ENCODE measurements at regions not wholly inside any gene's neighbourhood (a gene's known extent, or its start where the extent isn't known, plus 50 kb on each side); places are given as distances from the start of the nearest gene placed in this dataset.

GRCh38 chr1:244918421-244919319, 54.3 kb upstream of the HNRNPU start:
- peak overlapping the region; percentile 84 for H3K4me3 Mint-ChIP-seq (ENCODE audit: unreplicated experiment)
- no peak overlapping the region for H3K27ac Mint-ChIP-seq (ENCODE audit: unreplicated experiment)
- no peak for DNase-seq (ENCODE audit: low spot score)
- H3K9me3 Mint-ChIP-seq (ENCODE audit: low read depth), result no peaks in the 10 kb centered on the region
- peaks cover 14% of the 10 kb centered on the region for H3K4me1 Mint-ChIP-seq (ENCODE audit: low read depth)
- no peaks in the 10 kb centered on the region for H3K36me3 Mint-ChIP-seq (ENCODE audit: low read depth)
- no peaks in the 10 kb centered on the region for H3K27me3 Mint-ChIP-seq (ENCODE audit: low read depth)
- TF ChIP-seq CTCF (IDR thresholded peaks at IDR 0.05), result peak; percentile 37

- H3K27ac Mint-ChIP-seq (ENCODE audit: unreplicated experiment), result no peak overlapping the region
- H3K36me3 Mint-ChIP-seq (ENCODE audit: low read depth), result no peaks in the 10 kb centered on the region
- no peak overlapping the region for H3K4me3 Mint-ChIP-seq (ENCODE audit: unreplicated experiment)
- no peak for DNase-seq (ENCODE audit: low spot score)
- H3K4me1 Mint-ChIP-seq (ENCODE audit: low read depth), result peaks cover 14% of the 10 kb centered on the region
- no peaks in the 10 kb centered on the region for H3K27me3 Mint-ChIP-seq (ENCODE audit: low read depth)
- no peaks in the 10 kb centered on the region for H3K9me3 Mint-ChIP-seq (ENCODE audit: low read depth)
- no peak for TF ChIP-seq CTCF (IDR thresholded peaks at IDR 0.05)
Measured at GRCh38 chr1:244917073-244917670, 52.8 kb upstream of the HNRNPU start.

- no peak for DNase-seq (ENCODE audit: low spot score)
- no peak for TF ChIP-seq CTCF (IDR thresholded peaks at IDR 0.05)
- Mint-ChIP-seq H3K27me3 (ENCODE audit: low read depth) (no peaks in the 10 kb centered on the region), H3K27ac (ENCODE audit: unreplicated experiment) (no peak overlapping the region), H3K4me3 (ENCODE audit: unreplicated experiment) (no peak overlapping the region), H3K4me1 (ENCODE audit: low read depth) (peaks cover 14% of the 10 kb centered on the region), H3K36me3 (ENCODE audit: low read depth) (no peaks in the 10 kb centered on the region), H3K9me3 (ENCODE audit: low read depth) (no peaks in the 10 kb centered on the region)
Measured at GRCh38 chr1:244915736-244916135, 51.4 kb upstream of the HNRNPU start.

GRCh38 chr1:244914761-244915160, 50.4 kb upstream of the HNRNPU start:
- peaks cover 13% of the 10 kb centered on the region for H3K4me1 Mint-ChIP-seq (ENCODE audit: low read depth)
- no peaks in the 10 kb centered on the region for H3K27me3 Mint-ChIP-seq (ENCODE audit: low read depth)
- no peak for DNase-seq (ENCODE audit: low spot score)
- H3K36me3 Mint-ChIP-seq (ENCODE audit: low read depth), result no peaks in the 10 kb centered on the region
- no peak overlapping the region for H3K27ac Mint-ChIP-seq (ENCODE audit: unreplicated experiment)
- TF ChIP-seq CTCF (IDR thresholded peaks at IDR 0.05), result no peak
- no peaks in the 10 kb centered on the region for H3K9me3 Mint-ChIP-seq (ENCODE audit: low read depth)
- no peak overlapping the region for H3K4me3 Mint-ChIP-seq (ENCODE audit: unreplicated experiment)
